Ovary (tissue), 7 donors: ENCODE measurements at regions not wholly inside any gene's neighbourhood (a gene's known extent, or its start where the extent isn't known, plus 50 kb on each side); places are given as distances from the start of the nearest gene placed in this dataset.

Source experiments
- DNase-seq, 5 donors: peaks; one replicate each; pipeline ENCODE4 v3.0.0-alpha.2; 2019 to 2020
- H3K27ac ChIP-seq, 2 donors: fragments of 200-600 bp; one replicate each; pipeline versions ENCODE4 v1.5.1 to v1.8.0; 2019 to 2022
- H3K27me3 ChIP-seq: fragments of 200-600 bp; one replicate; pipeline ENCODE4 v1.8.0; 2022
- H3K36me3 ChIP-seq: fragments of 200-600 bp; sonication (generic); one replicate; pipeline ENCODE4 v1.5.1; 2019
- H3K4me1 ChIP-seq: one replicate; pipeline ENCODE4 v1.8.1; 2013; ENCODE audit warnings: mild to moderate bottlenecking, moderate library complexity; ENCODE audit not compliant: insufficient read depth
- H3K4me3 ChIP-seq: fragments of 200-600 bp; sonication (generic); one replicate; pipeline ENCODE4 v1.5.1; 2017
- H3K9me3 ChIP-seq, 2 donors: fragments of 200-600 bp in 1 of 2; sonication (generic) in 1 of 2; one replicate each; pipeline versions ENCODE4 v1.5.1 to v1.8.1; 2013 to 2019; ENCODE audit warnings: mild to moderate bottlenecking in 1 of 2, moderate library complexity in 1 of 2
- CTCF ChIP-seq, 3 donors: fragments of 450-650 bp in 2 of 3; fragments of 200-600 bp in 1 of 3; IDR thresholded peaks; one replicate each; pipeline versions ENCODE4 v1.5.1 to v1.8.0; 2016 to 2022; ENCODE audit warnings: antibody characterized with exemption in 3 of 3, mild to moderate bottlenecking in 1 of 3
- EP300 ChIP-seq: sonication (generic); formaldehyde crosslinking; IDR thresholded peaks from one replicate; pipeline ENCODE4 v1.6.1; 2017; ENCODE audit warnings: antibody characterized with exemption
- POLR2A ChIP-seq: fragments of 450-650 bp; IDR thresholded peaks from one replicate; pipeline ENCODE4 v1.6.1; 2017; ENCODE audit warnings: antibody characterized with exemption, mild to moderate bottlenecking, moderate library complexity
- WGBS, 3 donors: extraction: QIAGEN DNeasy Blood & Tissue Kit in 1 of 3; methylation state at CpG; one replicate each; pipeline versions ENCODE4 v1.1.5 to v1.1.7; 2013 to 2017; 5-methylcytosine and 5-hydroxymethylcytosine counted together
- intact Hi-C, 4 donors: fragments of 100-400 bp; cut with DNase I; formaldehyde crosslinking; loops; one replicate each; pipeline versions ENCODE4 v1.11.0 to v1.15.1; 2022 to 2023
- donor health status: DM: no; HTN: no; CAD: no; lungs with moderate emphysema.
- donor health status: DM: no; HTN: no; CAD: no.
- donor health status: Bipolar disorder and iron deficiency.
- donor health status: DM: no; HTN: no; CAD: no.
- donor health status: DM: yes; HTN: yes; CAD: no.

DNA sequence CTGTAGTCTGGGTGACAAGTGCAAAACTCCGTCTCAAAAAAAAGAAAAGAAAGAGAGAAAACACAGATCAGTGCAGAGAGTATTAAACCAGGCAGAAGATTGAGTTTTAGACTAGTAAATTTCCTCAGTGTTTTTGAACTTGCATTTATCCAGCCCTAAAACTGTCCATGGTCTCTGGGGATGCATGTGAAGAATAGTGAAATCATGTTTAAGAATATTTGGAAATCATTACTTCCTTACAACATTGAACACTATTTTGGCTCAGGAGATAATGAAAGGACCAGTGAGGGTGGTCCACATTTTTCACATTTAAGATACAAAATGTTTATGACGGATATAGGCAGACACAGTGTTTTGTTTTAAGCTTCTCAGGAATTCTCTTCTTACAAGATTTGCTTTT is 195.8 kb upstream of the RASGEF1B start:
- Histone ChIP-seq H3K36me3 (no peaks in the 10 kb centered on the region), H3K9me3 (no peaks in the 10 kb centered on the region), H3K4me1 (peaks cover 2% of the 10 kb centered on the region), H3K27me3 (no peaks in the 10 kb centered on the region), H3K4me3 (no peak overlapping the region), H3K27ac (no peak overlapping the region)
- no peak for TF ChIP-seq POLR2A
- no peak for TF ChIP-seq EP300
- no peak for TF ChIP-seq CTCF (IDR thresholded peaks at IDR 0.05)
- intact Hi-C loops = no loop called here
- DNase-seq = no peak
- WGBS, 3 donors = 41 to 61% (median 53%) methylated on average over 2 of the region's 2 CpGs

DNA sequence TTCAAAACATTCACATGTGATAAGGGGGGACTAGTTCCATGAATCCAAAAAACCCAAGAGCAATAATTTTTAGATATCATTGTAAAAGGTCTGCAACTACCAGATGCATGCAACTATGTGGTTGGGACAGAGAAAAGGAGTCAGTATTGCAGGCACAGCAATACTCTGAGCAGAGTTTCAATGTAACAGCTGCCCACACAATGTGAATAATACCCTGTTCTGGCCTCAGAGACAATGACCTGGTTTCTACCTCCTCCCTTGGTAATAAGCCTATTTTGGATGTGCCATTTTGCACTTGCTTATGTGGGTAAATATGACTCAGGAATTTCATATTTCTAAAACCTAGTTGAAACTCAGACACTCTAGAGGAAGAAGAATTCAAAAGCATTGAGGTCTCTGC is 194.8 kb upstream of the RASGEF1B start:
- intact Hi-C loops = no loop called here
- TF ChIP-seq POLR2A (no peak), EP300 (no peak), CTCF (IDR thresholded peaks at IDR 0.05) (no peak)
- no peaks in the 10 kb centered on the region for H3K36me3 ChIP-seq

GRCh38 chr4:81665649-81666048 is 193.9 kb upstream of the RASGEF1B start:
- DNase-seq = no peak
- H3K9me3 ChIP-seq = no peaks in the 10 kb centered on the region
- H3K4me1 ChIP-seq = peaks cover 3% of the 10 kb centered on the region
- WGBS, 3 donors = 98 to 100% (median 100%) methylated on average over 1 of the region's 1 CpG
- H3K4me3 ChIP-seq = no peak overlapping the region
- no peak overlapping the region for H3K27ac ChIP-seq
- intact Hi-C loops = no loop called here
- no peaks in the 10 kb centered on the region for H3K27me3 ChIP-seq
- H3K36me3 ChIP-seq = no peaks in the 10 kb centered on the region
- TF ChIP-seq EP300 (no peak), POLR2A (no peak), CTCF (IDR thresholded peaks at IDR 0.05) (no peak)

More for the DNA sequence above, 194.8 kb upstream of the RASGEF1B start:
- no peak for DNase-seq
- Histone ChIP-seq H3K27me3 (no peaks in the 10 kb centered on the region), H3K9me3 (no peaks in the 10 kb centered on the region), H3K4me3 (no peak overlapping the region), H3K4me1 (peaks cover 3% of the 10 kb centered on the region), H3K27ac (no peak overlapping the region)

GRCh38 chr4:81665045-81665444 is 193.3 kb upstream of the RASGEF1B start:
- intact Hi-C loops = no loop called here
- TF ChIP-seq POLR2A (no peak), CTCF (IDR thresholded peaks at IDR 0.05) (no peak), EP300 (no peak)
- H3K4me1 ChIP-seq = peaks cover 3% of the 10 kb centered on the region
- no peaks in the 10 kb centered on the region for H3K9me3 ChIP-seq
- H3K27ac ChIP-seq = no peak overlapping the region
- DNase-seq = no peak
- H3K4me3 ChIP-seq = no peak overlapping the region
- H3K27me3 ChIP-seq = no peaks in the 10 kb centered on the region
- no peaks in the 10 kb centered on the region for H3K36me3 ChIP-seq

- 57 to 71% (median 68%) methylated on average over 4 of the region's 4 CpGs for WGBS, 3 donors
- Histone ChIP-seq H3K36me3 (no peaks in the 10 kb centered on the region), H3K27me3 (no peaks in the 10 kb centered on the region), H3K4me1 (peaks cover 3% of the 10 kb centered on the region), H3K27ac (no peak overlapping the region), H3K4me3 (no peak overlapping the region), H3K9me3 (no peaks in the 10 kb centered on the region)
- intact Hi-C loops = no loop called here
- no peak for DNase-seq
- TF ChIP-seq CTCF (IDR thresholded peaks at IDR 0.05) = no peak
- TF ChIP-seq POLR2A = no peak
- TF ChIP-seq EP300 = no peak
Observed at GRCh38 chr4:81664079-81664478, 192.4 kb upstream of the RASGEF1B start.
